Transverse colon (tissue), 4 donors: ENCODE measurements at regions not wholly inside any gene's neighbourhood (a gene's known extent, or its start where the extent isn't known, plus 50 kb on each side); places are given as distances from the start of the nearest gene placed in this dataset.

Experiments used
- DNase-seq: peaks from one replicate; pipeline ENCODE4 v3.0.0-alpha.2; 2019
- H3K27ac ChIP-seq, 4 donors: fragments of 200-600 bp; sonication (generic); 2 replicates each; pipeline ENCODE4 v1.5.1; 2016 to 2018; ENCODE audit warnings: inconsistent platforms in 4 of 4
- H3K27me3 ChIP-seq: fragments of 200-600 bp; sonication (generic); 2 replicates; pipeline ENCODE4 v1.5.1; 2017; ENCODE audit warnings: inconsistent platforms
- H3K36me3 ChIP-seq, 4 donors: fragments of 200-600 bp; sonication (generic); 2 replicates each; pipeline ENCODE4 v1.5.1; 2017 to 2019; ENCODE audit warnings: inconsistent platforms in 4 of 4
- H3K4me1 ChIP-seq, 4 donors: fragments of 200-600 bp; sonication (generic); 2 replicates each; pipeline ENCODE4 v1.5.1; 2017 to 2020; ENCODE audit warnings: inconsistent platforms in 4 of 4
- H3K4me3 ChIP-seq, 4 donors: fragments of 200-600 bp; sonication (generic); 1 replicate in 1 of 4; 2 replicates in 3 of 4; pipeline versions ENCODE4 v1.5.1 to v1.6.1; 2017 to 2019; ENCODE audit warnings: inconsistent platforms in 4 of 4
- H3K9me3 ChIP-seq, 2 donors: fragments of 200-600 bp; sonication (generic); 2 replicates each; pipeline ENCODE4 v1.5.1; 2017 to 2019; ENCODE audit warnings: inconsistent platforms in 2 of 2
- EP300 ChIP-seq: sonication (generic); formaldehyde crosslinking; IDR thresholded peaks from one replicate; pipeline ENCODE4 v1.6.1; 2017; ENCODE audit warnings: antibody characterized with exemption, low read depth
- POLR2A ChIP-seq: fragments of 450-650 bp; IDR thresholded peaks from one replicate; pipeline ENCODE4 v1.6.1; 2016; ENCODE audit warnings: antibody characterized with exemption, mild to moderate bottlenecking, moderate library complexity
- POLR2AphosphoS5 ChIP-seq, 3 donors: sonication (generic); formaldehyde crosslinking; IDR thresholded peaks; one replicate each; pipeline ENCODE4 v1.6.1; 2016; ENCODE audit warnings: antibody characterized with exemption in 3 of 3
- WGBS, 2 donors: methylation state at CpG; one replicate each; pipeline ENCODE4 v1.1.5; 2018; ENCODE audit warnings: low coverage in 1 of 2; 5-methylcytosine and 5-hydroxymethylcytosine counted together
- in situ Hi-C, 4 donors: fragments of 200-750 bp; cut with MboI; loops; one replicate each; pipeline versions ENCODE4 v1.15.0 to v1.15.1; 2017; ENCODE audit warnings: low sequenced_read_pairs in 3 of 4, low pct_ligation_motif_present in 1 of 4, low pct_unique_long_range_greater_than_20kb in 1 of 4
- intact Hi-C: fragments of 100-400 bp; cut with DNase I; formaldehyde crosslinking; loops from one replicate; pipeline ENCODE4 v1.15.1; 2023; ENCODE audit warnings: low total_unique reads
- TF ChIP-seq, protein P1 (sequence below), 5 experiments: fragments of 200-600 bp in 3 of 5; fragments of 450-650 bp in 2 of 5; sonication (generic) in 3 of 5; IDR thresholded peaks; 1 replicate in 2 of 5; 2 replicates in 3 of 5; pipeline ENCODE4 v1.5.1; 2016 to 2017; ENCODE audit warnings: antibody characterized with exemption in 5 of 5, inconsistent platforms in 3 of 5, mild to moderate bottlenecking in 2 of 5, moderate library complexity in 1 of 5

GRCh38 chr12:69107541-69107940, 131.8 kb upstream of the CPSF6 start:
- no peak for TF ChIP-seq POLR2AphosphoS5 (IDR thresholded peaks at IDR 0.05)
- no peak for TF ChIP-seq EP300
- TF ChIP-seq POLR2A = no peak
- TF ChIP-seq, protein P1, sequence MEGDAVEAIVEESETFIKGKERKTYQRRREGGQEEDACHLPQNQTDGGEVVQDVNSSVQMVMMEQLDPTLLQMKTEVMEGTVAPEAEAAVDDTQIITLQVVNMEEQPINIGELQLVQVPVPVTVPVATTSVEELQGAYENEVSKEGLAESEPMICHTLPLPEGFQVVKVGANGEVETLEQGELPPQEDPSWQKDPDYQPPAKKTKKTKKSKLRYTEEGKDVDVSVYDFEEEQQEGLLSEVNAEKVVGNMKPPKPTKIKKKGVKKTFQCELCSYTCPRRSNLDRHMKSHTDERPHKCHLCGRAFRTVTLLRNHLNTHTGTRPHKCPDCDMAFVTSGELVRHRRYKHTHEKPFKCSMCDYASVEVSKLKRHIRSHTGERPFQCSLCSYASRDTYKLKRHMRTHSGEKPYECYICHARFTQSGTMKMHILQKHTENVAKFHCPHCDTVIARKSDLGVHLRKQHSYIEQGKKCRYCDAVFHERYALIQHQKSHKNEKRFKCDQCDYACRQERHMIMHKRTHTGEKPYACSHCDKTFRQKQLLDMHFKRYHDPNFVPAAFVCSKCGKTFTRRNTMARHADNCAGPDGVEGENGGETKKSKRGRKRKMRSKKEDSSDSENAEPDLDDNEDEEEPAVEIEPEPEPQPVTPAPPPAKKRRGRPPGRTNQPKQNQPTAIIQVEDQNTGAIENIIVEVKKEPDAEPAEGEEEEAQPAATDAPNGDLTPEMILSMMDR (IDR thresholded peaks at IDR 0.05) = no peak
- Histone ChIP-seq H3K27me3 (no peaks in the 10 kb centered on the region), H3K27ac (no peak overlapping the region), H3K9me3 (no peaks in the 10 kb centered on the region), H3K36me3 (no peaks in the 10 kb centered on the region), H3K4me1 (peaks cover 0 to 5% (median 0%) of the 10 kb centered on the region in 4 donors), H3K4me3 (no peak overlapping the region)
- in situ Hi-C loops (no loop called here), intact Hi-C loops (no loop called here)
- DNase-seq = no peak
- WGBS, 2 donors = 60% methylated on average over 1 of the region's 1 CpG; no CpG with 5 or more reads in 1 of the 2 donors

DNA sequence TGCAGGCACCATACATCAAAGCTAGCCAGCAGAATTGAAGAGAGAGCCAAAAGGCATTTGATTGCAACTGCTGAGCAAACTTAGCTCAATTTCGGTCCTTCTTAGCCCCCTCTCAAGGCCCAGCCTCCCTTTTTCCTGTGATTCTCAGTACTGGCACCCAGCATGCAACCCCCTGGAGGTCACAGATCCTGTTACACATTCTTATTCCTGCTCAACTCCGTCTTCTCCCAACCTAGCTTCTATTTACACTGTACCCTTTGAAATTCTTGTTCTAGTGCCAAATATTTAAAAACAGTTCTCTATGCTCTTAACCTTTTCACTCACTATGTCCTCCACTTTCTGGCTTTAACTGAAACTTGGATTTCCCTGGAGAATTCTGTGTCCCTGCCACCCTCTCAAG, 131.3 kb upstream of the CPSF6 start:
- no peaks in the 10 kb centered on the region for H3K36me3 ChIP-seq
- no peak overlapping the region for H3K4me3 ChIP-seq
- in situ Hi-C loops (no loop called here), intact Hi-C loops (no loop called here)
- H3K27ac ChIP-seq = no peak overlapping the region
- no peaks in the 10 kb centered on the region for H3K27me3 ChIP-seq
- no peaks in the 10 kb centered on the region for H3K9me3 ChIP-seq
- TF ChIP-seq POLR2A (no peak), POLR2AphosphoS5 (IDR thresholded peaks at IDR 0.05) (no peak), EP300 (no peak)
- TF ChIP-seq, protein P1 (IDR thresholded peaks at IDR 0.05) = no peak
- 35 to 39% methylated on average over 2 of the region's 2 CpGs for WGBS, 2 donors
- DNase-seq = no peak
- H3K4me1 ChIP-seq = peaks cover 0 to under 1% (median 0%) of the 10 kb centered on the region in 4 donors

DNA sequence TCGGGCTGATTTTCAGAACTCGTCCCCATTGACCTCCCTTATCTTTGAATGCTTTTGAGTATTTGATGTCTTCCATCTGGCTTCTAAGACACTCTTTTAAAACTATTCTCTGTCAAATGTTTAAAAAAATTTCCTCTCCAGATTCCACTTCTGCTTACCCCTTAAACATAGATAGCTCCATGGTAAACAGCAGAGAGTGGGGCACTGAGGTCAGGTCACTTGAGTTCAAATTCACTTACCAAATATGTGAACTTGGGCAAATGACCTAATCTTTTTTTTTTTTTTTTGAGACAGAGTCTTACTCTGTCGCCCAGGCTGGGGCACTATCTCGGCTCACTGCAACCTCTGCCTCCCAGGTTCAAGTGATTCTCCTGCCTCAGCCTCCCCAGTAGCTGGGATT, 126.8 kb upstream of the CPSF6 start:
- H3K27ac ChIP-seq = no peak overlapping the region
- in situ Hi-C loops = no loop called here
- no peak for TF ChIP-seq POLR2A
- TF ChIP-seq, protein P1 (IDR thresholded peaks at IDR 0.05) = no peak
- TF ChIP-seq POLR2AphosphoS5 (IDR thresholded peaks at IDR 0.05) = no peak
- TF ChIP-seq EP300 = no peak

DNA sequence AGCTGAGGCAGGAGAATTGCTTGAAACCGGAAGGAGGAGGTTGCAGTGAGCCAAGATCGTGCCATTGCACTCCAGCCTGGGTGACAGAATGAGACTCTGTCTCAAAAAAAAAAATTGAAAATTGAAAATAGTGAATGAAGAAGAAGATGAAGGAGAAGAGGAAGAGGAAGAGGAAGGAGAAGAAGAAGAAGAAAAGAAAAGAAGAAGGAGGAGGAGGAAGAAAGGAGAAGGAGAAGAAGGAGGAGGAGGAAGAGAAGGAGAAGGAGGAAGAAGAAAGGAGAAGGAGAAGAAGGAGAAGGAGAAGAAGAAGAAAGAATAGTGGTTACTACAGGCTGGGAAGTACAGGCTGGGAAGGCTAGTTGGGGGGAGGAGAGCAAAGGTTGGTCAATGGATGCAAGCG, 124.3 kb upstream of the CPSF6 start:
- Histone ChIP-seq H3K4me3 (no peak overlapping the region), H3K36me3 (no peaks in the 10 kb centered on the region), H3K9me3 (no peaks in the 10 kb centered on the region), H3K27ac (no peak overlapping the region), H3K4me1 (peaks cover 0 to 7% (median 2%) of the 10 kb centered on the region in 4 donors), H3K27me3 (no peaks in the 10 kb centered on the region)
- in situ Hi-C loops = no loop called here
- intact Hi-C loops = no loop called here
- whole genome bisulfite sequencing, 2 donors = 73 to 89% methylated on average over 2 of the region's 3 CpGs
- no peak for DNase-seq
- no peak for TF ChIP-seq EP300
- no peak for TF ChIP-seq POLR2AphosphoS5 (IDR thresholded peaks at IDR 0.05)
- TF ChIP-seq, protein P1 (IDR thresholded peaks at IDR 0.05) = no peak
- no peak for TF ChIP-seq POLR2A

More for the DNA sequence above, 126.8 kb upstream of the CPSF6 start:
- Histone ChIP-seq H3K4me1 (peaks cover 0 to 2% (median 0%) of the 10 kb centered on the region in 4 donors), H3K36me3 (no peaks in the 10 kb centered on the region), H3K4me3 (no peak overlapping the region), H3K9me3 (no peaks in the 10 kb centered on the region), H3K27me3 (no peaks in the 10 kb centered on the region)
- 48 to 64% methylated on average over 3 to 4 of the region's 4 CpGs for WGBS, 2 donors
- DNase-seq = no peak
- intact Hi-C loops = no loop called here
